ENCODE measurements at regions not wholly inside any gene's neighbourhood (a gene's known extent, or its start where the extent isn't known, plus 50 kb on each side); places are given as distances from the start of the nearest gene placed in this dataset.

DNA sequence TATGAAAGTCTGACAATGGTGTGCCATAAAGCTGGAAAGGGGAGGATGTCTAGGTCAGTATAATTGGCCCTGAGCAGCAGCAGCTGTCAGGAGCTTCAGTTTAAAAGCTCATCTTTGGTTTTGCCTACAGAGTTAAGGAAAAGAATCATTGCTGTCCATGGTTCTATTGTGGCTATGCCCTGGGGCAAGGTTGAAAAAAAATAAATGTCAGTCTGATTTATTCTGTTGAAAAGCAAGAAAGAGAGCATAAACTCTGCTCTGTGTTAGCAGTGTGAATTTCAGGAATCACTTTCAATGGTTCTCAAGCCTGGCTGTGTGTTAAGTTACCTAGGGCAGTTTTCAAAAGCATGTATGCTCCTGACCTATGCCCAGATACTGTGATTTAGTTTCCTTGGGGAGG lies 446.7 kb downstream of the SETBP1 start:
- TF ChIP-seq, protein P1, sequence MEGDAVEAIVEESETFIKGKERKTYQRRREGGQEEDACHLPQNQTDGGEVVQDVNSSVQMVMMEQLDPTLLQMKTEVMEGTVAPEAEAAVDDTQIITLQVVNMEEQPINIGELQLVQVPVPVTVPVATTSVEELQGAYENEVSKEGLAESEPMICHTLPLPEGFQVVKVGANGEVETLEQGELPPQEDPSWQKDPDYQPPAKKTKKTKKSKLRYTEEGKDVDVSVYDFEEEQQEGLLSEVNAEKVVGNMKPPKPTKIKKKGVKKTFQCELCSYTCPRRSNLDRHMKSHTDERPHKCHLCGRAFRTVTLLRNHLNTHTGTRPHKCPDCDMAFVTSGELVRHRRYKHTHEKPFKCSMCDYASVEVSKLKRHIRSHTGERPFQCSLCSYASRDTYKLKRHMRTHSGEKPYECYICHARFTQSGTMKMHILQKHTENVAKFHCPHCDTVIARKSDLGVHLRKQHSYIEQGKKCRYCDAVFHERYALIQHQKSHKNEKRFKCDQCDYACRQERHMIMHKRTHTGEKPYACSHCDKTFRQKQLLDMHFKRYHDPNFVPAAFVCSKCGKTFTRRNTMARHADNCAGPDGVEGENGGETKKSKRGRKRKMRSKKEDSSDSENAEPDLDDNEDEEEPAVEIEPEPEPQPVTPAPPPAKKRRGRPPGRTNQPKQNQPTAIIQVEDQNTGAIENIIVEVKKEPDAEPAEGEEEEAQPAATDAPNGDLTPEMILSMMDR (IDR thresholded peaks at IDR 0.05): no peak
- TF ChIP-seq POLR2A (IDR thresholded peaks at IDR 0.05; ENCODE audit: low read depth): no peak
